BJ (cell line): ENCODE measurements at regions not wholly inside any gene's neighbourhood (a gene's known extent, or its start where the extent isn't known, plus 50 kb on each side); places are given as distances from the start of the nearest gene placed in this dataset.

Experiments used
- CTCF ChIA-PET: fragments of 350-600 bp; formaldehyde crosslinking; extraction: SDS; loops from one replicate; lab custom pipeline; 2021; ENCODE audit warnings: antibody characterized with exemption, inconsistent platforms; lab: Yijun Ruan, JAX
- POLR2A ChIA-PET: fragments of 300-600 bp; sonication (Branson Sonifier 250); formaldehyde crosslinking; extraction: SDS; loops from one replicate; lab custom pipeline; 2021; ENCODE audit warnings: antibody characterized with exemption; lab: Charles Lee
- DNase-seq: peaks from one replicate; pipeline ENCODE4 v3.0.0-alpha.2; 2011; ENCODE audit warnings: low read depth
- H3K27me3 ChIP-seq: 2 replicates; pipeline ENCODE4 v1.6.0; 2011; ENCODE audit warnings: low read length; ENCODE audit not compliant: control insufficient read depth, insufficient read depth
- H3K36me3 ChIP-seq: 2 replicates; pipeline ENCODE4 v1.5.1; 2011; ENCODE audit warnings: low read length; ENCODE audit not compliant: control insufficient read depth, insufficient read depth
- H3K4me3 ChIP-seq: 2 replicates; pipeline ENCODE4 v1.5.1; 2011; ENCODE audit warnings: low read depth, mild to moderate bottlenecking, control low read depth, low read length
- TF ChIP-seq, protein P1 (sequence below): IDR thresholded peaks from 2 replicates; pipeline ENCODE4 v1.5.1; 2011; ENCODE audit warnings: low read depth, mild to moderate bottlenecking, control low read depth, inconsistent platforms, low read length, moderate library complexity; ENCODE audit not compliant: insufficient read depth

- H3K27me3 ChIP-seq = no peaks in the 10 kb centered on the region
- no peak for DNase-seq
- no peaks in the 10 kb centered on the region for H3K36me3 ChIP-seq
- no peak overlapping the region for H3K4me3 ChIP-seq
- ChIA-PET CTCF (no interaction called here), POLR2A (no interaction called here)
- TF ChIP-seq, protein P1, sequence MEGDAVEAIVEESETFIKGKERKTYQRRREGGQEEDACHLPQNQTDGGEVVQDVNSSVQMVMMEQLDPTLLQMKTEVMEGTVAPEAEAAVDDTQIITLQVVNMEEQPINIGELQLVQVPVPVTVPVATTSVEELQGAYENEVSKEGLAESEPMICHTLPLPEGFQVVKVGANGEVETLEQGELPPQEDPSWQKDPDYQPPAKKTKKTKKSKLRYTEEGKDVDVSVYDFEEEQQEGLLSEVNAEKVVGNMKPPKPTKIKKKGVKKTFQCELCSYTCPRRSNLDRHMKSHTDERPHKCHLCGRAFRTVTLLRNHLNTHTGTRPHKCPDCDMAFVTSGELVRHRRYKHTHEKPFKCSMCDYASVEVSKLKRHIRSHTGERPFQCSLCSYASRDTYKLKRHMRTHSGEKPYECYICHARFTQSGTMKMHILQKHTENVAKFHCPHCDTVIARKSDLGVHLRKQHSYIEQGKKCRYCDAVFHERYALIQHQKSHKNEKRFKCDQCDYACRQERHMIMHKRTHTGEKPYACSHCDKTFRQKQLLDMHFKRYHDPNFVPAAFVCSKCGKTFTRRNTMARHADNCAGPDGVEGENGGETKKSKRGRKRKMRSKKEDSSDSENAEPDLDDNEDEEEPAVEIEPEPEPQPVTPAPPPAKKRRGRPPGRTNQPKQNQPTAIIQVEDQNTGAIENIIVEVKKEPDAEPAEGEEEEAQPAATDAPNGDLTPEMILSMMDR = no peak
Measured at GRCh38 chr13:44803390-44803789, 185.9 kb downstream of the NUFIP1 start.

DNA sequence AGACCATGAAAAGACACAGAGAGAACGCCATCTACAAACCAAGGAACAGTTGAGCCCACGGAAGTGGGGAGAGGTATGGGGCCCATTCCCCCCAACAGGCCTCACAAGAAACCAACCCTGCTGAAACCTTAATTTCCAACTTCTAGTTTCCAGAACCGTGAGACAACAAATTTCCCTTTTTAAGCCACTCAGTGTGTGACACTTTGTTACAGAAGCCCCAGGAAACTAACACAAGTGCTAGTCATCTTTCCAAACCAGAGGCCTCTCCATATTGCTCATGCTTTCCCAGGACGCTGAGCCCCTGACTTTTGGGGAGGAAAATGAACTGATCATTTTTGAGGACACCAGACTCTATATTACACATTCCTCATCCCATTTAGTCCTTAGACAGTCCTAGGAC is 186.8 kb downstream of the NUFIP1 start:
- no peaks in the 10 kb centered on the region for H3K27me3 ChIP-seq
- DNase-seq = no peak
- TF ChIP-seq, protein P1 = no peak
- no peaks in the 10 kb centered on the region for H3K36me3 ChIP-seq
- H3K4me3 ChIP-seq = no peak overlapping the region
- POLR2A ChIA-PET = no interaction called here
- CTCF ChIA-PET = no interaction called here

DNA sequence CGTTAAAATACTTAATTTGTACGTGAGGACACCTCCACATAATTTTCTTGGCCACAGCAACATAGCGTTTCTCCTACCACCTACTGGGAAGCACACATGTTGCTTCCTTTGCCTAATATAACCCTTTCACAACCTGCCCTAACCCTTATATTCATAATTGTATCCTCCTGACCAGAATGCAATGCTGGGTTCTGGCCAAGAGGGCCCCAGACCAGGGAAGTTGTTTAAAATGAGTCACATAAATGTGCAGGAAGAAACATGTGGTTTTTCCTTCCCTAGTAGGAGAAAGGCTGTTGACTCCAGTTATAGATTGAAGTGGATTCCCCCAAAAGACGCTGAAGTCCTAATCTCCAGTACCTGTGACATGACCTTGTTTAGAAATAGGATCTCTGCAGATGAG is 187.3 kb downstream of the NUFIP1 start:
- ChIA-PET POLR2A (no interaction called here), CTCF (no interaction called here)
- H3K36me3 ChIP-seq = no peaks in the 10 kb centered on the region
- TF ChIP-seq, protein P1 = no peak
- no peaks in the 10 kb centered on the region for H3K27me3 ChIP-seq
- DNase-seq = peak; percentile 18
- H3K4me3 ChIP-seq = no peak overlapping the region

GRCh38 chr13:44800626-44801025 is 188.6 kb downstream of the NUFIP1 start:
- ChIA-PET POLR2A (no interaction called here), CTCF (interaction anchor here (0.5 to 1.0 kb wide), 2 partner anchors 12 to 121 kb away, joined by 3 read pairs; no protein-coding TSS in a partner anchor)
- no peak for DNase-seq
- no peaks in the 10 kb centered on the region for H3K36me3 ChIP-seq
- TF ChIP-seq, protein P1 = no peak
- H3K27me3 ChIP-seq = no peaks in the 10 kb centered on the region
- no peak overlapping the region for H3K4me3 ChIP-seq

DNA sequence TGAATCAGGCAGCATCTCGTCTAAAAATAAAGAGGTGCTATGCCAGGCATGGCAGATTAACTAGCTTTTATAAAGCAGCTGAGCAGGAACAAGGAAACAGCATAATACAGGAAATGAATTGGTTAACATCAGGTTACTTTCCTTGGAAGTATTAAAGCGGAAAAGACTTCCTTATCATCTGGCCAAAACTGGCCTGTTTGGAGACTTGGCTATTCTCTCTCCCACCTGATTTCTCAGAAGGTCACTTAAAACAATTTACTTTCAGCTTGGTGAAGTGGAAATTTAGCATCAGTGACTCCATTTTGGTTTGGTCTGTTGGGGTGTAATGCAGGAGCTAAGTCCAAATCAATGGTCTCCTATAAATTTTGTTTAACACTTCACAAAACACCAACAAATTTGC is 191.6 kb downstream of the NUFIP1 start:
- CTCF ChIA-PET = interaction anchor here (0.6 to 1.5 kb wide), 3 partner anchors 19 to 47 kb away, joined by 3 read pairs; no protein-coding TSS in a partner anchor
- TF ChIP-seq, protein P1 = no peak
- POLR2A ChIA-PET = no interaction called here
- no peak overlapping the region for H3K4me3 ChIP-seq
- no peaks in the 10 kb centered on the region for H3K27me3 ChIP-seq
- no peak for DNase-seq
- no peaks in the 10 kb centered on the region for H3K36me3 ChIP-seq
